ENCODE measurements at regions not wholly inside any gene's neighbourhood (a gene's known extent, or its start where the extent isn't known, plus 50 kb on each side); places are given as distances from the start of the nearest gene placed in this dataset.

GRCh38 chr5:42888771-42889170 is 77.1 kb upstream of the SELENOP start:
- Histone ChIP-seq H3K9ac (ENCODE audit: insufficient read length, low read depth) (no peak overlapping the region), H3K9me3 (ENCODE audit: insufficient read depth, low read length) (no peaks in the 10 kb centered on the region), H3K36me3 (ENCODE audit: insufficient read depth, insufficient read length, low read length) (no peaks in the 10 kb centered on the region), H3K4me3 (ENCODE audit: insufficient read length, low read depth) (no peak overlapping the region), H3K27me3 (ENCODE audit: insufficient read depth, insufficient read length) (no peaks in the 10 kb centered on the region), H3K4me1 (ENCODE audit: insufficient read depth, insufficient read length) (no peaks in the 10 kb centered on the region)
- no peak for TF ChIP-seq YY1 (IDR thresholded peaks at IDR 0.05; ENCODE audit: insufficient read depth, insufficient read length)
- no peak for TF ChIP-seq SUZ12 (IDR thresholded peaks at IDR 0.05; ENCODE audit: extremely low read depth, insufficient read depth, insufficient read length)
- no peak for TF ChIP-seq ZNF274 (IDR thresholded peaks at IDR 0.05; ENCODE audit: low read depth, low read length)
- no peak for DNase-seq (ENCODE audit: low read depth, low spot score)

DNA sequence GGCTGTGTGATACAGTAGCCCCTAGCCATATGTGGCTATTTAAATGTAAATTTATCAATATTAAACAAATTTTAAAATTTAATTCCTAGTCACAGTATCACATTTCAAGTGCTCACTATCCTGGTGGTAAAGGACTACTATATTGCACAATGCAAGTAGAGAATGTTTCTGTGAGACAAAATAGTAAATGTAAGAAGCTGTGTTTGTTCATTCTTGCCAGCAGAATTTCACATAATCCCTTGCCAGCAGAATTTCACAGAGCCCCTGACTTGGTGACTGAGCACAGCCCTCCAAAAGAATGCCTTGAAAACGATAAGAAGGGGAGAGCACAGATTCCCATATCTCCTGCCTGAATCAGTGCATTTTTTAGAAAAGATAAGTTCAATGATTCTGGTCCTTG is 75.9 kb upstream of the SELENOP start:
- Histone ChIP-seq H3K9ac (ENCODE audit: insufficient read length, low read depth) (no peak overlapping the region), H3K4me3 (ENCODE audit: insufficient read length, low read depth) (no peak overlapping the region), H3K4me1 (ENCODE audit: insufficient read depth, insufficient read length) (no peaks in the 10 kb centered on the region), H3K27me3 (ENCODE audit: insufficient read depth, insufficient read length) (no peaks in the 10 kb centered on the region), H3K36me3 (ENCODE audit: insufficient read depth, insufficient read length, low read length) (no peaks in the 10 kb centered on the region), H3K9me3 (ENCODE audit: insufficient read depth, low read length) (no peaks in the 10 kb centered on the region)
- DNase-seq (ENCODE audit: low read depth, low spot score) = no peak
- no peak for TF ChIP-seq ZNF274 (IDR thresholded peaks at IDR 0.05; ENCODE audit: low read depth, low read length)
- TF ChIP-seq SUZ12 (IDR thresholded peaks at IDR 0.05; ENCODE audit: extremely low read depth, insufficient read depth, insufficient read length) = no peak
- no peak for TF ChIP-seq YY1 (IDR thresholded peaks at IDR 0.05; ENCODE audit: insufficient read depth, insufficient read length)

- TF ChIP-seq ZNF274 (IDR thresholded peaks at IDR 0.05; ENCODE audit: low read depth, low read length) (no peak), SUZ12 (IDR thresholded peaks at IDR 0.05; ENCODE audit: extremely low read depth, insufficient read depth, insufficient read length) (no peak), YY1 (IDR thresholded peaks at IDR 0.05; ENCODE audit: insufficient read depth, insufficient read length) (no peak)
- H3K4me3 ChIP-seq (ENCODE audit: insufficient read length, low read depth) = no peak overlapping the region
- no peaks in the 10 kb centered on the region for H3K36me3 ChIP-seq (ENCODE audit: insufficient read depth, insufficient read length, low read length)
- H3K4me1 ChIP-seq (ENCODE audit: insufficient read depth, insufficient read length) = no peaks in the 10 kb centered on the region
- no peak overlapping the region for H3K9ac ChIP-seq (ENCODE audit: insufficient read length, low read depth)
- no peaks in the 10 kb centered on the region for H3K27me3 ChIP-seq (ENCODE audit: insufficient read depth, insufficient read length)
- DNase-seq (ENCODE audit: low read depth, low spot score) = no peak
- H3K9me3 ChIP-seq (ENCODE audit: insufficient read depth, low read length) = no peaks in the 10 kb centered on the region
Observed at GRCh38 chr5:42887097-42887496, 75.4 kb upstream of the SELENOP start.

DNA sequence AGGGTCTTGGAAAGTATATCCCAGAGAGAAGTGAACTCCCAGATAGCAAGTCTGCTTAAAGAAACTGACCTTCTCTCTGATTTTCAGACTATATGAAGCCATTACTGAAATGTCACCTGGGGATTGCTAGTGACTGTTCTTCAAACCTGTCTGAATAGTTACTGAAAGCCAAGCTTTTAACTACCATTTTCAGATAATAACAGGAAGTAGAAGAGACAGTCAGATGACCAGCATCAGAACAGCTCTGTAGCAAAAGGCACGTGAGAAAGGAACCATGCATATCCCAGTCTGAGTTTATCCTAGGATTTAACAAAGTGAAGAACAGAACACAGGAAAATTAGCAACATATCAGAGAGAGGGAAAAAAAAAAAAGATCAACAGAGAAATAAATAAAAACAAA is 74.9 kb upstream of the SELENOP start:
- Histone ChIP-seq H3K4me1 (ENCODE audit: insufficient read depth, insufficient read length) (no peaks in the 10 kb centered on the region), H3K9ac (ENCODE audit: insufficient read length, low read depth) (no peak overlapping the region), H3K36me3 (ENCODE audit: insufficient read depth, insufficient read length, low read length) (no peaks in the 10 kb centered on the region), H3K27me3 (ENCODE audit: insufficient read depth, insufficient read length) (no peaks in the 10 kb centered on the region), H3K4me3 (ENCODE audit: insufficient read length, low read depth) (no peak overlapping the region), H3K9me3 (ENCODE audit: insufficient read depth, low read length) (no peaks in the 10 kb centered on the region)
- DNase-seq (ENCODE audit: low read depth, low spot score) = no peak
- TF ChIP-seq ZNF274 (IDR thresholded peaks at IDR 0.05; ENCODE audit: low read depth, low read length) (no peak), YY1 (IDR thresholded peaks at IDR 0.05; ENCODE audit: insufficient read depth, insufficient read length) (no peak), SUZ12 (IDR thresholded peaks at IDR 0.05; ENCODE audit: extremely low read depth, insufficient read depth, insufficient read length) (no peak)

DNA sequence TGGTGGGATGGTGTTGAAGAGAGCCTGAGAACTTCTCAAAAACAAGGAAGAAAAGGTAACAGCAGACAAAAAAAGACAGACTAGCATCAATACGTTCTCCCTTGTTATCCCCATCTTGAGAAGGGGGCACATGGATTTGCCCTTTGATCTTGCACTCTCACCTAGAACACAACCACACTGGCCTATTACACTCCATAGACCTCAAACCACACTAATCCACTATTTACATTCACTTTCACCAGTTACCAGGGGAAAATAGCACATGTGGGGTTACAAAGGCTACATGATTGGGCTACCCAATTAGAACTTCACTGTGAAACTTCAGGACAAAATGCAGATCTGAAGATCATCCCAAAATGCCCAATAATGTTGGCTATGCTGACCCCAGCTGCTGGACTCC is 72.6 kb upstream of the SELENOP start:
- Histone ChIP-seq H3K27me3 (ENCODE audit: insufficient read depth, insufficient read length) (no peaks in the 10 kb centered on the region), H3K4me1 (ENCODE audit: insufficient read depth, insufficient read length) (no peaks in the 10 kb centered on the region), H3K9me3 (ENCODE audit: insufficient read depth, low read length) (no peaks in the 10 kb centered on the region), H3K4me3 (ENCODE audit: insufficient read length, low read depth) (no peak overlapping the region), H3K36me3 (ENCODE audit: insufficient read depth, insufficient read length, low read length) (no peaks in the 10 kb centered on the region), H3K9ac (ENCODE audit: insufficient read length, low read depth) (no peak overlapping the region)
- TF ChIP-seq SUZ12 (IDR thresholded peaks at IDR 0.05; ENCODE audit: extremely low read depth, insufficient read depth, insufficient read length) (no peak), ZNF274 (IDR thresholded peaks at IDR 0.05; ENCODE audit: low read depth, low read length) (no peak), YY1 (IDR thresholded peaks at IDR 0.05; ENCODE audit: insufficient read depth, insufficient read length) (no peak)
- no peak for DNase-seq (ENCODE audit: low read depth, low spot score)

DNA sequence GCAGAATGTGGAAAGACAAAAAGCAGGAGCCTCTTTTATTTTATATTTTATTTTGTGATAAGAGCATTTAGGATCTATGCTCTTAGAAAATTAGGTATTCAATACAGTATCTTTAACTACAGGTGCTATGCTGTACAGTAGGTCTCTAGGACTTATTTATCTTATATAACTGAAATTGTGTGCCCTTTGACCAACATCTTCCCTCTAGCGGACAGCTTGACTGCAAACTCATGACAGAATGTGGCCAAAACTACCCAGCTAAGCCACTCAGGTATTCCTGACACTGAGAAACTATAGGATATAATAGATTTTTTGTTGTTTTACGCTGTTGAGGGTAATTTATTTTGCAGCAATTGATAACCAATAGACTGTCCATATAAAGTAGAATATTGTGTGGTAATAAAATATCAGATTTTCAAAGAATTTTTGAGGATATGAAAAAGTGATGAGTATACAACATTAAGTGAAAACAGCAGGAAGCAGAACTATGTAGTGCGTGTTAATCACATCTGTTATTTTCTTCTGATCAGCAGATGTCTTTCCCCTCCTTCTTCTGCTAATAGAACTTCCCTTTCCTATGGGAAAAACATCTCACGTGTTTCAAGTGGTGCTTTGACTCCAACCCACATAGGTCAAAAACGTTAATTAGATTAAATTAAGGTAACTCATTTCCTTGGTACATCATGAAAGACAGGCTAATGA is 69.9 kb upstream of the SELENOP start:
- TF ChIP-seq YY1 (IDR thresholded peaks at IDR 0.05; ENCODE audit: insufficient read depth, insufficient read length) (no peak), ZNF274 (IDR thresholded peaks at IDR 0.05; ENCODE audit: low read depth, low read length) (no peak), SUZ12 (IDR thresholded peaks at IDR 0.05; ENCODE audit: extremely low read depth, insufficient read depth, insufficient read length) (no peak)
- DNase-seq (ENCODE audit: low read depth, low spot score) = no peak
- Histone ChIP-seq H3K4me3 (ENCODE audit: insufficient read length, low read depth) (no peak overlapping the region), H3K9me3 (ENCODE audit: insufficient read depth, low read length) (no peaks in the 10 kb centered on the region), H3K27me3 (ENCODE audit: insufficient read depth, insufficient read length) (no peaks in the 10 kb centered on the region), H3K4me1 (ENCODE audit: insufficient read depth, insufficient read length) (no peaks in the 10 kb centered on the region), H3K36me3 (ENCODE audit: insufficient read depth, insufficient read length, low read length) (no peaks in the 10 kb centered on the region), H3K9ac (ENCODE audit: insufficient read length, low read depth) (no peak overlapping the region)

DNA sequence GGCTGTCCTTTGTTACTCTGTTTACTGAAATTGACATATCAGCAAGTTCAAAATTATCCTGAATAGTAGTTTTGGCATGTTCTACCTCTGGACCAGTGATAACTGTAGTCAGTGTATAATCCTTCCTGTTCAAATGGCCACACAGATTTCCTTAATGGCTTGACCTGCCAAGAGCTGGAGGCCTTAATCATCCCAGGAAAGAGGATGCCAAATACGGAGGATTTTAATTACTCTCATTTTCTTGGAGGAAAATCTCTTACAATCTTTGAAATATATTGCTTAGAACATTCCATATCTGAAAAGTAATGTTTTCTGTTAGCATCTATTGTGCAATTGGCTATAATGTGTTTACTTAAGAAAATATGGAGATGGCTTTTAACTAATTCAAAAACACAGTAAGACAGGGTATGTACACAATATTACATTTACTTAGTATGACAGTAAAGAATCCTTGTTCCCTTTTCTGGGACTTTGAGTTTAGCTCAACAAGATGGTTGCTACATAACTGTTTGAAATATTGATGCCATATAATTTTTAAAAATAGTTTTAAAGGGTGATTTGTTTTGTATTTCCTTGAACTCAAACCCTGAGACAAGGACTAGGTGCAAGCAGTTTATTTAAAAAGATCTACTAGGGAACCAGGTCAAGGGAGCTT is 68.9 kb upstream of the SELENOP start:
- DNase-seq (ENCODE audit: low read depth, low spot score) = no peak
- no peaks in the 10 kb centered on the region for H3K4me1 ChIP-seq (ENCODE audit: insufficient read depth, insufficient read length)

More for the DNA sequence above, 68.9 kb upstream of the SELENOP start:
- Histone ChIP-seq H3K36me3 (ENCODE audit: insufficient read depth, insufficient read length, low read length) (no peaks in the 10 kb centered on the region), H3K4me3 (ENCODE audit: insufficient read length, low read depth) (no peak overlapping the region), H3K9me3 (ENCODE audit: insufficient read depth, low read length) (no peaks in the 10 kb centered on the region), H3K27me3 (ENCODE audit: insufficient read depth, insufficient read length) (no peaks in the 10 kb centered on the region), H3K9ac (ENCODE audit: insufficient read length, low read depth) (no peak overlapping the region)
- TF ChIP-seq SUZ12 (IDR thresholded peaks at IDR 0.05; ENCODE audit: extremely low read depth, insufficient read depth, insufficient read length) (no peak), YY1 (IDR thresholded peaks at IDR 0.05; ENCODE audit: insufficient read depth, insufficient read length) (no peak), ZNF274 (IDR thresholded peaks at IDR 0.05; ENCODE audit: low read depth, low read length) (no peak)
